Dendritic cell treated with granulocyte-macrophage colony-stimulating factor and Interleukin-4, amounts not matched to agents 40 ng/mL and 50 ng/mL, for 4 days (primary cell): ENCODE measurements at regions not wholly inside any gene's neighbourhood (a gene's known extent, or its start where the extent isn't known, plus 50 kb on each side); places are given as distances from the start of the nearest gene placed in this dataset.
"Not testable (repeated sequence)": the region's sequence is repeated elsewhere in the genome, so short reads cannot be mapped to it uniquely, and the experiment has no call there.

ENCODE experiments used
- H3K27ac Mint-ChIP-seq: one replicate; pipeline ENCODE4 v1.8.0; 2022; ENCODE audit warnings: mild to moderate bottlenecking, mixed read lengths
- H3K27me3 Mint-ChIP-seq: one replicate; pipeline ENCODE4 v1.8.0; 2022; ENCODE audit warnings: mild to moderate bottlenecking, mixed read lengths
- H3K36me3 Mint-ChIP-seq: one replicate; pipeline ENCODE4 v1.8.0; 2022; ENCODE audit warnings: low read depth, mixed read lengths
- H3K4me1 Mint-ChIP-seq: one replicate; pipeline ENCODE4 v1.8.0; 2022; ENCODE audit warnings: low read depth, mixed read lengths
- H3K4me3 Mint-ChIP-seq: one replicate; pipeline ENCODE4 v1.8.0; 2022; ENCODE audit warnings: mild to moderate bottlenecking, moderate library complexity, mixed read lengths
- H3K9me3 Mint-ChIP-seq: one replicate; pipeline ENCODE4 v1.8.0; 2022; ENCODE audit warnings: mixed read lengths
- intact Hi-C: fragments of 100-400 bp; cut with micrococcal nuclease; formaldehyde crosslinking; loops from one replicate; pipeline ENCODE4 v1.15.0; 2022

DNA sequence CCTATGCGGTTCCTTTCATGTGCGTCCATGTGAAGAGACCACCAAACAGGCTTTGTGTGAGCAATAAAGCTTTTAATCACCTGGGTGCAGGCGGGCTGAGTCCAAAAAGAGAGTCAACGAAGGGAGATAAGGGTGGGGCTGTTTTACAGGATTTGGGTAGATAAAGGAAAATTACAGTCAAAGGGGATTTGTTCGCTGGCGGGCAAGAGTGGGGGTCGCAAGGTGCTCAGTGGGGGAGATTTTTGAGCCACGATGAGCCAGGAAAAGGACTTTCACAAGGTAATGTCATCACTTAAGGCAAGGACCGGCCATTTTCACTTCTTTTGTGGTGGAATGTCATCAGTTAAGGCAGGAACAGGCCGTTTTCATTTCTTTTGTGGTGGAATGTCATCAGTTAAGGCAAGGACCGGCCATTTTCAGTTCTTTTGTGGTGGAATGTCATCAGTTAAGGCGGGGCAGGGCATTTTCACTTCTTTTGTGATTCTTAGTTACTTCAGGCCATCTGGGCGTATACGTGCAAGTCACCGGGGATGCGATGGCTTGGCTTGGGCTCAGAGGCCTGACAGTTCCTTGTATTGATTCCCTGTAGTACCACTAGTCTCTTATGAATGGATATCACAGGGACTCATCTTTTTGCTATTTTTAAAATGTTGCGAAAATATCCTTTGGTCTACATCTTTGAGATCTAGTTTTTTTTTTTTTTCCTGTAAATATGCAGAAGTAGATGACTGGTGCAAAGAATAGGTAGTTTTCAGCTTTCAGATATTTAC lies 371.2 kb upstream of the SEMA6A start:
- H3K27me3 Mint-ChIP-seq, intact Hi-C loops, H3K4me1 Mint-ChIP-seq, H3K4me3 Mint-ChIP-seq, H3K36me3 Mint-ChIP-seq, H3K27ac Mint-ChIP-seq, H3K9me3 Mint-ChIP-seq: not testable (repeated sequence)

DNA sequence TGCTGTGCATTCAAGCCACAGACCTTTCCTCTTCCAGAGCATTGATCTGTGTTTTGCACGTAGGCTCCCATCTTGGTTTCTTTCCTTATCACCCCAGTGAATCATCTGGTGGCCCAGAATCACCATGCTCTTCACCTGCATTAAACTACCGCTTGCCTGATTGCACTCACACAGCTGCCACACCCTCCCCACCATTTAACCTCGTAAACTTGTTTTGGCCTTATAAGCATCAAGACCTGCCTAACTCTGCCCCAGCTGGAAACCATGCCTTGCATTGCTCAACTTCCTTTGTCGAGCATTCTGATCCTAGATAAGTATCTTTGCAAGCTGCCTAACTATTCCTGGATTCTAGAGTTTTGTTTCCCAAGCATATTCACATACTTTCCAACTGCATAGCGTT lies 369.6 kb upstream of the SEMA6A start:
- Mint-ChIP-seq H3K4me1 (no peaks in the 10 kb centered on the region), H3K27ac (no peak overlapping the region)
- intact Hi-C loops = no loop called here

GRCh38 chr5:116942622-116943021 lies 368.0 kb upstream of the SEMA6A start:
- H3K4me3 Mint-ChIP-seq = no peak overlapping the region
- H3K27ac Mint-ChIP-seq = no peak overlapping the region
- no peaks in the 10 kb centered on the region for H3K9me3 Mint-ChIP-seq

More for the DNA sequence above, 369.6 kb upstream of the SEMA6A start:
- H3K9me3 Mint-ChIP-seq = no peaks in the 10 kb centered on the region
- H3K4me3 Mint-ChIP-seq = no peak overlapping the region
- H3K27me3 Mint-ChIP-seq = no peaks in the 10 kb centered on the region
- no peaks in the 10 kb centered on the region for H3K36me3 Mint-ChIP-seq

GRCh38 chr5:116939641-116940040 lies 365.0 kb upstream of the SEMA6A start:
- Mint-ChIP-seq H3K4me3 (no peak overlapping the region), H3K9me3 (no peaks in the 10 kb centered on the region), H3K36me3 (no peaks in the 10 kb centered on the region), H3K27me3 (no peaks in the 10 kb centered on the region), H3K4me1 (no peaks in the 10 kb centered on the region), H3K27ac (no peak overlapping the region)
- intact Hi-C loops = no loop called here

More at GRCh38 chr5:116942622-116943021, 368.0 kb upstream of the SEMA6A start:
- intact Hi-C loops = no loop called here
- no peaks in the 10 kb centered on the region for H3K36me3 Mint-ChIP-seq
- H3K4me1 Mint-ChIP-seq = no peaks in the 10 kb centered on the region
- no peaks in the 10 kb centered on the region for H3K27me3 Mint-ChIP-seq

DNA sequence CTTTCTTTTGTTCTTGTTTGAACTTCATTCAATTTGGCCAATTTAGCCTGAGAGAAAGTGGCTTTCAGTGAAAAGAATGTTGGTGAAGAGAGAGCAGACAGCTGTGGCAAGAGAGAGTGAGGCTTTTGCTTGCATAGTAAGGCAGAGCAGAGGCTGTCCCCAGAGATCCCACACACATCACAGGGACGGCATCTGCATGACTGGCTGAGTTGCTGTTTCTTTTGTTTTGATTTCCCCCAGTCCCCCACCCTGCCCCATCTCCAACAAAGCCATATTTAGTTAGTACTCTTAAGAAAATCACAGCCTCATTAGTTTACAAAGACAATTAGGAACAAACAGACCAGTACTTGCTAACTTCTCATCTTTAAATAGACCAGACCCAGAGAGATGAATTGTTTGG lies 363.9 kb upstream of the SEMA6A start:
- Mint-ChIP-seq H3K9me3 (no peaks in the 10 kb centered on the region), H3K27ac (no peak overlapping the region), H3K4me1 (no peaks in the 10 kb centered on the region), H3K36me3 (no peaks in the 10 kb centered on the region), H3K27me3 (no peaks in the 10 kb centered on the region), H3K4me3 (no peak overlapping the region)
- intact Hi-C loops = no loop called here

- Mint-ChIP-seq H3K36me3 (no peaks in the 10 kb centered on the region), H3K4me1 (no peaks in the 10 kb centered on the region), H3K9me3 (no peaks in the 10 kb centered on the region), H3K27ac (no peak overlapping the region), H3K4me3 (no peak overlapping the region), H3K27me3 (no peaks in the 10 kb centered on the region)
- intact Hi-C loops = no loop called here
Observed at GRCh38 chr5:116935561-116936162, 361.0 kb upstream of the SEMA6A start.

DNA sequence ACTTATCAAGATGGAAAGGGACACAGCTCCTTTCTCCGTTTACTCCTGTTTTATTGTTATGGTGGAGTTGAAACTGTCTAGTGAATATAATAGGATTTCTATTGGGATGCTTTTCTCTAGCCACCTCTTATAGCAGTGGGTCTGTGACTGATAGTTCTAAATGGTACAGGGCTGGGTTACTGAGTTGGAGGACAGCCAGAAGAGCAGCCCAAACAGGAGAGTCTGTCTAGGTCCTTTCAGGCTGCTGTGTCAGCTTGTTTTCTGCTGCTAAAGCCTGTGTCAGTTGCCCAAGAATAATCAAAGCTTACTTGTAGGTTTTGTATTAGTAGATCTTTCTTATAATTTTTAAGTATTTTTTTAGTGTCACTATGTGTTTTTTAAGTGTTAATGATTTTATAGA lies 356.0 kb upstream of the SEMA6A start:
- H3K9me3 Mint-ChIP-seq = no peaks in the 10 kb centered on the region
- H3K27me3 Mint-ChIP-seq = no peaks in the 10 kb centered on the region
- no peaks in the 10 kb centered on the region for H3K4me1 Mint-ChIP-seq
- no peaks in the 10 kb centered on the region for H3K36me3 Mint-ChIP-seq
- intact Hi-C loops = no loop called here
- H3K4me3 Mint-ChIP-seq = no peak overlapping the region
- H3K27ac Mint-ChIP-seq = no peak overlapping the region

- Mint-ChIP-seq H3K4me3 (no peak overlapping the region), H3K36me3 (no peaks in the 10 kb centered on the region), H3K27ac (no peak overlapping the region), H3K4me1 (no peaks in the 10 kb centered on the region), H3K9me3 (no peaks in the 10 kb centered on the region), H3K27me3 (no peaks in the 10 kb centered on the region)
- intact Hi-C loops = no loop called here
Observed at GRCh38 chr5:116923344-116923743, 348.7 kb upstream of the SEMA6A start.

GRCh38 chr5:116922532-116922931 lies 347.9 kb upstream of the SEMA6A start:
- Mint-ChIP-seq H3K27me3 (no peaks in the 10 kb centered on the region), H3K4me1 (no peaks in the 10 kb centered on the region), H3K27ac (no peak overlapping the region), H3K36me3 (no peaks in the 10 kb centered on the region), H3K9me3 (peaks cover 5% of the 10 kb centered on the region), H3K4me3 (no peak overlapping the region)
- intact Hi-C loops = no loop called here

DNA sequence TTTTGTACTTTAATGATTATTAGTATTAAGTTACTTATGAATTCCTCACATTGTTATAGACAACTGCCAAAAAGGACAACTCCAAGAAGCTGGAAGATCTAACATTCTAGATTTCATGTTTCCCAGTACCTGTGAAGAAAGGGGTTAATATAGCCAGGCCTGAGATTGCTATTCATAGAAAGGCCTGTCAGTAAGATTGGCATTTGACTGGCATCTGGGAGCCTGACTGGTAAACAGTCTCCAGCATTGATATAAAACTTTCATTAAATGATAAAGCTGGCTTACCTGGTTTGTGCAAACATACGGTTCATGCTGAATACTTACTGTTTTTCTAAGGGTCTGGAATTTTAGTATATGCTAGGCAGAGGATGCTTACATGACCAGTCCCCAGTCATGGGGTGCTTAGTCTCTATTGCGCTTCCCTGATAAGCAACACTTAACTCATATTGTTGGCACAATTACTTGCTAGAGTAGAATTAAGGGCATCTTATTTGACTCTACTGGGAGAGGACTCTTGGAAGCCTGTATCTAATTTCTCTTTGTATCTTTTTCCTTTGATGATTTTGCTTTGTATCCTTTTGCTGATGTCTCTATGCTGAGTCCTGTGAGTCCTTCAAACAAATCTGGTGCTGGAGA lies 340.4 kb upstream of the SEMA6A start:
- peaks cover 19% of the 10 kb centered on the region for H3K9me3 Mint-ChIP-seq
- H3K27me3 Mint-ChIP-seq = no peaks in the 10 kb centered on the region
- intact Hi-C loops = no loop called here
- H3K4me1 Mint-ChIP-seq = no peaks in the 10 kb centered on the region
- no peaks in the 10 kb centered on the region for H3K36me3 Mint-ChIP-seq
- no peak overlapping the region for H3K4me3 Mint-ChIP-seq
- no peak overlapping the region for H3K27ac Mint-ChIP-seq

DNA sequence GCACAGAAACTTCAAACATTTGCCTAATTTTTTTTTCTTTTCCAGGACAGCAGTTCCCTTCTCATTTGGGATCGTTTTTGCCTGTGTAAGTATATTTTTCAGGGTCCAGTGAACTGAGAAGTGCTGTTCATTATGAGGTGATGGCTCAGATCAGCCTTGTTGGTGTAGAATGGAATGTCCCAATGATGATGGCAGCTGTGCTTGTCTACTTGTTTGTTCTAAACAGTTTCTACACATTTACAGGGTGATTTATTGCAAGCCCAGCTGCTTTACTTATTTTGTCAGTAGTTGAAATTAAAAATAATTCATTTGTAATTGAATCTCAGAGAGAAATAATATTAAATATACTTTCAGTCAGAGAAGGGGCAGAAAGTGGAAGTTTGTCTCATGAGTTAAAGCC lies 337.6 kb upstream of the SEMA6A start:
- no peaks in the 10 kb centered on the region for H3K4me1 Mint-ChIP-seq
- peaks cover 11% of the 10 kb centered on the region for H3K9me3 Mint-ChIP-seq
- no peak overlapping the region for H3K4me3 Mint-ChIP-seq

GRCh38 chr5:116911074-116911473 lies 336.5 kb upstream of the SEMA6A start:
- Mint-ChIP-seq H3K36me3 (no peaks in the 10 kb centered on the region), H3K27ac (no peak overlapping the region), H3K4me3 (no peak overlapping the region), H3K9me3 (peaks cover 11% of the 10 kb centered on the region), H3K4me1 (no peaks in the 10 kb centered on the region), H3K27me3 (no peaks in the 10 kb centered on the region)
- intact Hi-C loops = no loop called here

More for the DNA sequence above, 337.6 kb upstream of the SEMA6A start:
- intact Hi-C loops = no loop called here
- no peak overlapping the region for H3K27ac Mint-ChIP-seq
- no peaks in the 10 kb centered on the region for H3K36me3 Mint-ChIP-seq
- no peaks in the 10 kb centered on the region for H3K27me3 Mint-ChIP-seq

GRCh38 chr5:116908537-116908936 lies 333.9 kb upstream of the SEMA6A start:
- Mint-ChIP-seq H3K9me3 (peaks cover 3% of the 10 kb centered on the region), H3K36me3 (no peaks in the 10 kb centered on the region), H3K4me1 (no peaks in the 10 kb centered on the region), H3K4me3 (no peak overlapping the region), H3K27me3 (no peaks in the 10 kb centered on the region), H3K27ac (no peak overlapping the region)
- intact Hi-C loops = no loop called here

GRCh38 chr5:116905885-116906284 lies 331.3 kb upstream of the SEMA6A start:
- Mint-ChIP-seq H3K27me3 (no peaks in the 10 kb centered on the region), H3K9me3 (peaks cover 7% of the 10 kb centered on the region)

More at GRCh38 chr5:116905885-116906284, 331.3 kb upstream of the SEMA6A start:
- intact Hi-C loops = no loop called here
- Mint-ChIP-seq H3K27ac (no peak overlapping the region), H3K4me3 (no peak overlapping the region), H3K36me3 (no peaks in the 10 kb centered on the region), H3K4me1 (no peaks in the 10 kb centered on the region)
